H9 (cell line): ENCODE measurements at regions not wholly inside any gene's neighbourhood (a gene's known extent, or its start where the extent isn't known, plus 50 kb on each side); places are given as distances from the start of the nearest gene placed in this dataset.

Source experiments
- DNase-seq: peaks from one replicate; pipeline ENCODE4 v3.0.0-alpha.2; 2017
- H2AFZ ChIP-seq: one replicate; pipeline ENCODE4 v1.6.1; 2013; ENCODE audit warnings: mild to moderate bottlenecking, low read length, control low read depth, moderate library complexity
- H2AK5ac ChIP-seq: 2 replicates; pipeline ENCODE4 v1.6.1; 2013; ENCODE audit warnings: low read length, control low read depth, mixed read lengths; ENCODE audit not compliant: insufficient read length
- H2BK120ac ChIP-seq: one replicate; pipeline ENCODE4 v1.6.1; 2013; ENCODE audit warnings: low read depth, mild to moderate bottlenecking, low read length, control low read depth, inconsistent platforms; ENCODE audit not compliant: poor library complexity, severe bottlenecking
- H2BK12ac ChIP-seq: 2 replicates; pipeline ENCODE4 v1.6.1; 2013; ENCODE audit warnings: low read length, control low read depth, mixed read lengths, low read depth; ENCODE audit not compliant: insufficient read length
- H2BK15ac ChIP-seq: 2 replicates; pipeline ENCODE4 v1.6.1; 2013; ENCODE audit warnings: low read depth, low read length, control low read depth
- H2BK20ac ChIP-seq: one replicate; pipeline ENCODE4 v1.6.1; 2013; ENCODE audit warnings: low read depth, mild to moderate bottlenecking, low read length, control low read depth, inconsistent platforms; ENCODE audit not compliant: poor library complexity, severe bottlenecking
- H2BK5ac ChIP-seq: 2 replicates; pipeline ENCODE4 v1.6.1; 2013; ENCODE audit warnings: low read length, control low read depth, mixed read lengths; ENCODE audit not compliant: insufficient read length
- H3K14ac ChIP-seq: 2 replicates; pipeline ENCODE4 v1.6.1; 2013; ENCODE audit warnings: low read length, control low read depth; ENCODE audit not compliant: insufficient read depth
- H3K18ac ChIP-seq: 2 replicates; pipeline ENCODE4 v1.6.1; 2013; ENCODE audit warnings: low read depth, mild to moderate bottlenecking, mixed read lengths, low read length, control low read depth; ENCODE audit not compliant: insufficient read length
- H3K23ac ChIP-seq: 2 replicates; pipeline ENCODE4 v1.6.1; 2013; ENCODE audit warnings: low read length, control low read depth, mixed read lengths, low read depth; ENCODE audit not compliant: insufficient read length
- H3K23me2 ChIP-seq: 2 replicates; pipeline ENCODE4 v1.6.1; 2013; ENCODE audit warnings: low read depth, mild to moderate bottlenecking, mixed read lengths, low read length, control low read depth; ENCODE audit not compliant: insufficient read length, poor library complexity, severe bottlenecking
- H3K27ac ChIP-seq: 2 replicates; pipeline ENCODE4 v1.5.1; 2013; ENCODE audit warnings: low read length, control low read depth, mixed read lengths, low read depth; ENCODE audit not compliant: insufficient read length
- H3K27me3 ChIP-seq: 2 replicates; pipeline ENCODE4 v1.6.1; 2013; ENCODE audit warnings: low read length, control low read depth, inconsistent platforms; ENCODE audit not compliant: insufficient read depth
- H3K4ac ChIP-seq: 2 replicates; pipeline ENCODE4 v1.6.1; 2013; ENCODE audit warnings: low read depth, mild to moderate bottlenecking, control low read depth, inconsistent platforms, low read length, moderate library complexity
- H3K4me1 ChIP-seq: 2 replicates; pipeline ENCODE4 v1.6.1; 2013; ENCODE audit warnings: low read length, control low read depth, inconsistent platforms; ENCODE audit not compliant: insufficient read depth
- H3K4me2 ChIP-seq: 2 replicates; pipeline ENCODE4 v1.6.1; 2013; ENCODE audit warnings: low read length, control low read depth, mixed read lengths; ENCODE audit not compliant: insufficient read length, insufficient read depth
- H3K56ac ChIP-seq: 2 replicates; pipeline ENCODE4 v1.6.1; 2013; ENCODE audit warnings: low read depth, mild to moderate bottlenecking, mixed read lengths, low read length, control low read depth; ENCODE audit not compliant: insufficient read length
- H3K79me1 ChIP-seq: 2 replicates; pipeline ENCODE4 v1.6.1; 2013; ENCODE audit warnings: low read depth, mild to moderate bottlenecking, moderate library complexity, low read length, control low read depth, inconsistent platforms; ENCODE audit not compliant: insufficient read depth, poor library complexity, severe bottlenecking
- H3K79me2 ChIP-seq: 2 replicates; pipeline ENCODE4 v1.6.1; 2013; ENCODE audit warnings: low read length, control low read depth, inconsistent platforms; ENCODE audit not compliant: insufficient read depth
- H3K9ac ChIP-seq: 2 replicates; pipeline ENCODE4 v1.6.1; 2013; ENCODE audit warnings: low read length, control low read depth, mixed read lengths; ENCODE audit not compliant: insufficient read length; ENCODE audit errors: extremely low read depth
- H3K9me3 ChIP-seq: one replicate; pipeline ENCODE4 v1.6.1; 2013; ENCODE audit warnings: low read depth, low read length, inconsistent platforms; ENCODE audit not compliant: control insufficient read depth
- H3T11ph ChIP-seq: one replicate; pipeline ENCODE4 v1.6.1; 2013; ENCODE audit warnings: mild to moderate bottlenecking, low read length, control low read depth, inconsistent platforms
- H4K20me1 ChIP-seq: one replicate; pipeline ENCODE4 v1.6.1; 2013; ENCODE audit not compliant: control insufficient read depth, insufficient read length, insufficient read depth
- H4K5ac ChIP-seq: 2 replicates; pipeline ENCODE4 v1.6.1; 2013; ENCODE audit warnings: low read depth, mild to moderate bottlenecking, mixed read lengths, low read length, control low read depth; ENCODE audit not compliant: insufficient read length
- H4K8ac ChIP-seq: replicated peaks from 2 replicates; pipeline ENCODE4 v1.6.1; 2013; ENCODE audit warnings: low read length, control low read depth, mixed read lengths, low read depth; ENCODE audit not compliant: insufficient read length
- H4K91ac ChIP-seq: 2 replicates; pipeline ENCODE4 v1.6.1; 2013; ENCODE audit warnings: low read depth, mild to moderate bottlenecking, moderate library complexity, mixed read lengths, low read length, control low read depth; ENCODE audit not compliant: insufficient read length
- H3K27ac Mint-ChIP-seq, 3 experiments: 2 replicates in 2 of 3; 3 replicates in 1 of 3; pipeline ENCODE4 v1.8.0; 2020 to 2021; ENCODE audit warnings: mixed read lengths in 3 of 3, mild to moderate bottlenecking in 1 of 3, moderate library complexity in 1 of 3
- H3K27me3 Mint-ChIP-seq: 2 replicates; pipeline ENCODE4 v1.8.0; 2021; ENCODE audit warnings: low read depth, mild to moderate bottlenecking, moderate library complexity, mixed read lengths
- H3K36me3 Mint-ChIP-seq, 3 experiments: 2 replicates in 2 of 3; 3 replicates in 1 of 3; pipeline ENCODE4 v1.8.0; 2020 to 2021; ENCODE audit warnings: low read depth in 3 of 3, mixed read lengths in 3 of 3; ENCODE audit not compliant: insufficient read depth in 1 of 3
- H3K4me1 Mint-ChIP-seq, 2 experiments: 2 replicates each; pipeline ENCODE4 v1.8.0; 2020; ENCODE audit warnings: mixed read lengths in 2 of 2
- H3K4me3 Mint-ChIP-seq, 2 experiments: 2 replicates in 1 of 2; 3 replicates in 1 of 2; pipeline ENCODE4 v1.8.0; 2020 to 2021; ENCODE audit warnings: mild to moderate bottlenecking in 2 of 2, mixed read lengths in 2 of 2, moderate library complexity in 1 of 2
- H3K9me3 Mint-ChIP-seq, 2 experiments: 2 replicates in 1 of 2; 3 replicates in 1 of 2; pipeline ENCODE4 v1.8.0; 2020; ENCODE audit warnings: mild to moderate bottlenecking in 2 of 2, mixed read lengths in 2 of 2, moderate library complexity in 1 of 2
- CTCF ChIP-seq: fragments of 200-600 bp; sonication (generic); conservative IDR thresholded peaks from 3 replicates; pipeline ENCODE4 v1.8.0; 2021; ENCODE audit warnings: antibody characterized with exemption, mild to moderate bottlenecking
- WGBS: extraction: QIAGEN DNeasy Blood & Tissue Kit; methylation state at CpG from one replicate; pipeline ENCODE4 v1.1.7; 2013; ENCODE audit warnings: missing lambda C conversion rate, low lambda C conversion rate, mixed read lengths; ENCODE audit not compliant: insufficient read length; ENCODE audit errors: extremely low coverage; 5-methylcytosine and 5-hydroxymethylcytosine counted together

DNA sequence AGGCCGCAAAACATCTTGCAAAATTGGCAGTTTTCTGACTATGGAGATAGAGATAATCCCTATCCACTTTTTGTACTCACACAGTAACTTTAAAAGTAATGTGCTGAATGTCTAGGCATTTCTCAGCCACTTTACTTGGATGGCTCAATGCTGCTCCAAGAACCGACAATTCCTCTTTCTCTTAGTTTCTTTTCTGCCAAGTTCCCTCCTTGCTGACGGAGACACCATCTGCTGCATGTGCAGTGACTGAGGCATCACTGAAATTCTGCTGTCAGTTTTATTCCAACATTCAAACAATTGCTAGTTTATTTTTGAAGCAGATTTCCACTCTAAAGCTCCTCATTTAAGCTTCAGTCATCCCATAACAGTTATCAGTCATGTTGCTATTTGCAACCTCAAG lies 116.0 kb upstream of the RBMS3 start:
- Histone ChIP-seq H3K79me1 (no peaks in the 10 kb centered on the region), H3K4me1 (peaks cover 3% of the 10 kb centered on the region; the same call in 1 of the 2 replicates), H3K18ac (no peak overlapping the region), H2AK5ac (no peak overlapping the region), H4K8ac (no peak overlapping the region), H3T11ph (no peak overlapping the region), H3K14ac (no peak overlapping the region), H3K9me3 (no peaks in the 10 kb centered on the region), H3K23me2 (no peaks in the 10 kb centered on the region), H2BK5ac (no peak overlapping the region), H3K23ac (no peak overlapping the region), H4K5ac (no peak overlapping the region), H3K27ac (no peak overlapping the region), H4K20me1 (no peaks in the 10 kb centered on the region), H3K4me2 (no peak overlapping the region), H2BK20ac (no peak overlapping the region), H2BK15ac (no peak overlapping the region), H4K91ac (no peak overlapping the region), H3K9ac (no peak overlapping the region), H2BK120ac (no peak overlapping the region), H3K56ac (no peak overlapping the region), H2BK12ac (no peak overlapping the region), H3K79me2 (no peaks in the 10 kb centered on the region), H2AFZ (no peak overlapping the region), H3K4ac (no peak overlapping the region), H3K27me3 (no peaks in the 10 kb centered on the region)
- no CpG with 5 or more reads among the region's 3 CpGs for WGBS
- Mint-ChIP-seq H3K4me1 (peaks cover 7 to 10% of the 10 kb centered on the region in 2 experiments), H3K36me3 (peaks cover 0 to 4% (median 0%) of the 10 kb centered on the region in 3 experiments; a peak in 1 of 7 replicates), H3K27ac (no peak overlapping the region), H3K4me3 (no peak overlapping the region), H3K27me3 (no peaks in the 10 kb centered on the region), H3K9me3 (no peaks in the 10 kb centered on the region; a peak in 1 of 5 replicates)
- no peak for TF ChIP-seq CTCF
- DNase-seq = no peak
